GM10248 (cell line): ENCODE measurements at regions not wholly inside any gene's neighbourhood (a gene's known extent, or its start where the extent isn't known, plus 50 kb on each side); places are given as distances from the start of the nearest gene placed in this dataset.

Experiments used
- CTCF ChIA-PET: fragments of 300-600 bp; sonication (Branson Sonifier 250); formaldehyde crosslinking; extraction: SDS; loops from one replicate; lab custom pipeline; 2021; ENCODE audit warnings: antibody characterized with exemption; lab: Yijun Ruan, JAX
- POLR2A ChIA-PET: fragments of 350-650 bp; sonication (Branson Sonifier 250); formaldehyde crosslinking; extraction: SDS; loops from one replicate; lab custom pipeline; 2020; ENCODE audit warnings: antibody characterized with exemption; lab: Yijun Ruan, JAX
- DNase-seq: peaks from one replicate; pipeline ENCODE4 v3.0.0; 2012; ENCODE audit errors: extremely low spot score
- CTCF ChIP-seq: IDR thresholded peaks from 2 replicates; pipeline ENCODE4 v1.5.1; 2012; ENCODE audit warnings: mild to moderate bottlenecking, low read depth; ENCODE audit errors: extremely low read depth, missing control alignments, control extremely low read depth

- CTCF ChIA-PET, result no interaction called here
- DNase-seq, result no peak
- POLR2A ChIA-PET, result no interaction called here
- no peak for TF ChIP-seq CTCF
These were observed 85.8 kb upstream of the RTL6 start for GRCh38 chr22:44583854-44584253.

GRCh38 chr22:44583061-44583760 lies 85.2 kb upstream of the RTL6 start:
- TF ChIP-seq CTCF, result no peak
- DNase-seq, result no peak
- CTCF ChIA-PET, result no interaction called here
- POLR2A ChIA-PET, result no interaction called here

GRCh38 chr22:44582016-44582415 lies 84.0 kb upstream of the RTL6 start:
- CTCF ChIA-PET, result no interaction called here
- no peak for TF ChIP-seq CTCF
- POLR2A ChIA-PET, result no interaction called here

GRCh38 chr22:44581096-44581435 lies 83.0 kb upstream of the RTL6 start:
- no peak for DNase-seq
- CTCF ChIA-PET, result interaction anchor here (2.7 kb wide), 1 partner anchor 588 kb away, joined by 11 read pairs; no protein-coding TSS in a partner anchor
- POLR2A ChIA-PET, result no interaction called here
- TF ChIP-seq CTCF, result no peak

More at GRCh38 chr22:44582016-44582415, 84.0 kb upstream of the RTL6 start:
- DNase-seq, result no peak

- TF ChIP-seq CTCF, result no peak
- ChIA-PET POLR2A (no interaction called here), CTCF (interaction anchor here (1.4 to 2.7 kb wide), 2 partner anchors 10 to 587 kb away, joined by 3 to 11 read pairs; no protein-coding TSS in a partner anchor)
- no peak for DNase-seq
These were observed 82.4 kb upstream of the RTL6 start for GRCh38 chr22:44580176-44581095.

- POLR2A ChIA-PET, result no interaction called here
- TF ChIP-seq CTCF, result no peak
- DNase-seq, result no peak
- CTCF ChIA-PET, result interaction anchor here (1.1 to 2.7 kb wide), 3 partner anchors 11 to 586 kb away, joined by 3 to 11 read pairs (median 3); no protein-coding TSS in a partner anchor
These were observed 80.6 kb upstream of the RTL6 start for GRCh38 chr22:44578516-44579230.
